Adrenal gland (tissue), 9 donors: ENCODE measurements at regions not wholly inside any gene's neighbourhood (a gene's known extent, or its start where the extent isn't known, plus 50 kb on each side); places are given as distances from the start of the nearest gene placed in this dataset.

Source experiments
- DNase-seq, 7 donors: peaks; one replicate each; pipeline ENCODE4 v3.0.0-alpha.2; 2019 to 2020
- H3K27ac ChIP-seq, 5 donors: fragments of 200-600 bp; sonication (generic) in 4 of 5; 1 replicate in 3 of 5; 2 replicates in 2 of 5; pipeline versions ENCODE4 v1.5.1 to v1.8.0; 2016 to 2020; ENCODE audit warnings: mild to moderate bottlenecking in 1 of 5
- H3K27me3 ChIP-seq: fragments of 200-600 bp; 2 replicates; pipeline ENCODE4 v1.8.0; 2021
- H3K36me3 ChIP-seq, 2 donors: fragments of 200-600 bp; replicated peaks in 1 of 2; 1 replicate in 1 of 2; 2 replicates in 1 of 2; pipeline versions ENCODE4 v1.5.1 to v1.8.0; 2018 to 2022
- H3K4me1 ChIP-seq, 2 donors: fragments of 200-600 bp; replicated peaks in 1 of 2; 1 replicate in 1 of 2; 2 replicates in 1 of 2; pipeline versions ENCODE4 v1.5.1 to v1.8.0; 2018 to 2021
- H3K4me3 ChIP-seq, 4 donors: fragments of 200-600 bp; sonication (generic) in 3 of 4; one replicate each; pipeline ENCODE4 v1.5.1; 2016 to 2018
- H3K9me3 ChIP-seq, 3 donors: fragments of 200-600 bp; sonication (generic) in 1 of 3; replicated peaks in 1 of 3; 1 replicate in 2 of 3; 2 replicates in 1 of 3; pipeline versions ENCODE4 v1.5.1 to v1.8.0; 2016 to 2021
- POLR2A ChIP-seq, 2 donors: fragments of 450-650 bp; IDR thresholded peaks; one replicate each; pipeline ENCODE4 v1.6.1; 2017; ENCODE audit warnings: antibody characterized with exemption in 2 of 2, mild to moderate bottlenecking in 2 of 2, moderate library complexity in 1 of 2
- WGBS, 4 donors: extraction: QIAGEN DNeasy Blood & Tissue Kit in 2 of 4; methylation state at CpG; one replicate each; pipeline versions ENCODE4 v1.1.5 to v1.1.7; 2013 to 2017; 5-methylcytosine and 5-hydroxymethylcytosine counted together
- intact Hi-C, 2 donors: fragments of 100-400 bp; cut with DNase I; formaldehyde crosslinking; loops; one replicate each; pipeline versions ENCODE4 v1.14.1 to v1.15.0; 2022 to 2023
- TF ChIP-seq, protein P1 (sequence below), 6 experiments: fragments of 450-650 bp in 4 of 6; fragments of 200-600 bp in 2 of 6; sonication (generic) in 1 of 6; IDR thresholded peaks; 1 replicate in 5 of 6; 2 replicates in 1 of 6; pipeline versions ENCODE4 v1.5.1 to v1.8.0; 2016 to 2021; ENCODE audit warnings: antibody characterized with exemption in 6 of 6, mild to moderate bottlenecking in 2 of 6, moderate library complexity in 1 of 6
- donor health status: healthy with polysubstance abuse.
- donor health status: Bipolar disorder and iron deficiency.
- donor health status: DM: yes; HTN: yes; CAD: no.
- donor health status: DM: no; HTN: no; CAD: no.
- donor health status: DM: no; HTN: no; CAD: no.

DNA sequence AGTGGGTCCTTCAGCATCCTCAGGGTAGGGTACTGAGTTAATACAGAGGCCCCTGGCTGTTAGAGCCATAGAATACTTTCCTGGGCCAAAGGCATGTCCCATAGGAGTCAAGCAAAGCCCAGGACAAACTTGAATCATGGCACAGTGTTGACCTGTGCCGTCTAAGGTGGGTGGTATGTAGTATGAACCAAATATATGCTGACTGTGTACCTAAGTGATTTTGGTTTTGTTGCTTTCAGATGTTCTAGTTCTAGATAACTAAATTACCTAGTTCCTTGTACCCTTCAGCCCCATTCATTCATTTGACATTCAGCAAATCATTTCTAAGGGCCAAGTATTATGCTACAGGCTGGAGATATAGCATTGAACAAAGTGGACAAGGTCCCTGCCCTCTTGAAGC lies 61.3 kb upstream of the GPRC5B start:
- Histone ChIP-seq H3K36me3 (no peaks in the 10 kb centered on the region), H3K27ac (no peak overlapping the region), H3K27me3 (no peaks in the 10 kb centered on the region), H3K4me1 (no peaks in the 10 kb centered on the region), H3K4me3 (no peak overlapping the region), H3K9me3 (no peaks in the 10 kb centered on the region)
- DNase-seq = no peak
- 52 to 90% (median 78%) methylated on average over 1 of the region's 1 CpG for WGBS, 4 donors
- intact Hi-C loops = no loop called here
- TF ChIP-seq POLR2A (IDR thresholded peaks at IDR 0.05) = no peak
- TF ChIP-seq, protein P1, sequence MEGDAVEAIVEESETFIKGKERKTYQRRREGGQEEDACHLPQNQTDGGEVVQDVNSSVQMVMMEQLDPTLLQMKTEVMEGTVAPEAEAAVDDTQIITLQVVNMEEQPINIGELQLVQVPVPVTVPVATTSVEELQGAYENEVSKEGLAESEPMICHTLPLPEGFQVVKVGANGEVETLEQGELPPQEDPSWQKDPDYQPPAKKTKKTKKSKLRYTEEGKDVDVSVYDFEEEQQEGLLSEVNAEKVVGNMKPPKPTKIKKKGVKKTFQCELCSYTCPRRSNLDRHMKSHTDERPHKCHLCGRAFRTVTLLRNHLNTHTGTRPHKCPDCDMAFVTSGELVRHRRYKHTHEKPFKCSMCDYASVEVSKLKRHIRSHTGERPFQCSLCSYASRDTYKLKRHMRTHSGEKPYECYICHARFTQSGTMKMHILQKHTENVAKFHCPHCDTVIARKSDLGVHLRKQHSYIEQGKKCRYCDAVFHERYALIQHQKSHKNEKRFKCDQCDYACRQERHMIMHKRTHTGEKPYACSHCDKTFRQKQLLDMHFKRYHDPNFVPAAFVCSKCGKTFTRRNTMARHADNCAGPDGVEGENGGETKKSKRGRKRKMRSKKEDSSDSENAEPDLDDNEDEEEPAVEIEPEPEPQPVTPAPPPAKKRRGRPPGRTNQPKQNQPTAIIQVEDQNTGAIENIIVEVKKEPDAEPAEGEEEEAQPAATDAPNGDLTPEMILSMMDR (IDR thresholded peaks at IDR 0.05) = no peak

DNA sequence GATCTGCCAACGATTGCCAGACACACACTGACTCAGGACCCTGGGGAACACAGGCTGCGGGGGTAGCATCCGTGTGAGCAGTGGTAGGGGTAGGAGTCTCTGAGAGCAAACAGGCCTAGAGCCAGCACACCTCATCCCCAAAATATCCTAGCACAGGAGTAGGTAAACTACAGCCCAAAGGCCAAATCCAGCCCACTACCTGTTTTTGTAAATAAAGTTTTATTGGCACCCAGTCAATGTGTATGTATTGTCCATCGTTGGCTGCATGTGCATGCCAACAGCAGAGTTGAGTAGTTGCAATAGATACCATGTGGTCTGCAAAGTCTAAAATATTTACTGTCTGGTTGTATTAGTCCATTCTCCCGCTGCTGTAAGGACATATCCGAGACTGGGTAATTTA lies 55.5 kb upstream of the GPRC5B start:
- H3K27me3 ChIP-seq = peaks cover 8% of the 10 kb centered on the region
- H3K27ac ChIP-seq = no peak overlapping the region
- no peak for TF ChIP-seq POLR2A (IDR thresholded peaks at IDR 0.05)
- TF ChIP-seq, protein P1 (IDR thresholded peaks at IDR 0.05) = no peak
- intact Hi-C loops = no loop called here
- no peak overlapping the region for H3K4me3 ChIP-seq
- no peaks in the 10 kb centered on the region for H3K4me1 ChIP-seq
- H3K36me3 ChIP-seq = no peaks in the 10 kb centered on the region
- WGBS, 4 donors = 28 to 66% (median 62%) methylated on average over 6 of the region's 6 CpGs
- H3K9me3 ChIP-seq = no peaks in the 10 kb centered on the region
- no peak for DNase-seq

DNA sequence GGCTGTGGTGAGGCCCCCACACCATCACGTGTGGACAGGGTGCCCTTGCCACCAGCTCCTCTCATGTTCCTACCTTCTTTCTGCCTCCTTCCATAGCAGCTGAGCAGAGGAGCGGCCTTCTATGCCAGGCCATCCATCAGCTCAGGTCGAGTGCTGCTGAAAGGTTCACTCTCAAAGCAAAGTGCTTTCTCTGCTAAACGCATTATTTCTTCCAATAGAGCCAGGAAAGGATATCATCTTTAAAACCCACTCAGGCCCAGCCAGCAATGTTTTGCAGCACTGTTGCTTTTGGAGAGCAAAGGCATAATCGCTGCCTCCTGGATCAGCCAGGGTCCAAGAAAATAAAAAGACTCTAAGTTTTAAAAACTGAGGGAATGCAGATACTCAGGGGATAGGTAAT lies 54.9 kb upstream of the GPRC5B start:
- intact Hi-C loops = no loop called here
- 45 to 68% (median 51%) methylated on average over 4 to 5 of the region's 5 CpGs for WGBS, 4 donors
- no peak for TF ChIP-seq POLR2A (IDR thresholded peaks at IDR 0.05)
- TF ChIP-seq, protein P1 (IDR thresholded peaks at IDR 0.05) = no peak

DNA sequence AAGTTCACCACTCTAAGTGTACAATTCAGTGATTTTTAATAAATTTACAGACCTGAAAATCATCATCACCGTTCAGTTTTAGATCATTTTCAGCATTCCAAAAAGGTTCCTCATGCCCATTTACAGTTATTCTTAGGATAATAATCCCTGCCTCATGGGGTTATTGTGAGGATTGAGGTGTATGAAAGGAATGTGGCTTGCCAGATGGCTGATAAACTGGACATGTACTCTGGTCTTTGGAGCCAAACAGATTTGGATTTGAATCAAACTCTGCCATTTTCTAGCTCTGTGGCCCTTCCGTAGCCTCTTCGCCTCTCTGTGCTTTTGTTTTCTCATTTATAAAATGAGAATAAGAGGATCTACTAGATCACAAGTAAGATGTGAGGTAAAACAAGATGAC lies 53.9 kb upstream of the GPRC5B start:
- intact Hi-C loops = no loop called here
- no peak overlapping the region for H3K27ac ChIP-seq
- TF ChIP-seq, protein P1 (IDR thresholded peaks at IDR 0.05) = no peak
- TF ChIP-seq POLR2A (IDR thresholded peaks at IDR 0.05) = no peak
- H3K27me3 ChIP-seq = peaks cover 8% of the 10 kb centered on the region
- no peak for DNase-seq
- no peaks in the 10 kb centered on the region for H3K4me1 ChIP-seq
- no peaks in the 10 kb centered on the region for H3K9me3 ChIP-seq
- no peaks in the 10 kb centered on the region for H3K36me3 ChIP-seq
- H3K4me3 ChIP-seq = no peak overlapping the region
- WGBS, 4 donors = 80 to 86% (median 82%) methylated on average over 3 of the region's 3 CpGs

More for the DNA sequence above, 54.9 kb upstream of the GPRC5B start:
- peaks cover 8% of the 10 kb centered on the region for H3K27me3 ChIP-seq
- DNase-seq = no peak
- no peak overlapping the region for H3K4me3 ChIP-seq
- no peaks in the 10 kb centered on the region for H3K4me1 ChIP-seq
- no peaks in the 10 kb centered on the region for H3K36me3 ChIP-seq
- H3K27ac ChIP-seq = no peak overlapping the region
- no peaks in the 10 kb centered on the region for H3K9me3 ChIP-seq
